GM18508 (cell line): ENCODE measurements at regions not wholly inside any gene's neighbourhood (a gene's known extent, or its start where the extent isn't known, plus 50 kb on each side); places are given as distances from the start of the nearest gene placed in this dataset.

Source experiments
- ATAC-seq: cut with Tn5 transposase; IDR thresholded peaks from one replicate; pipeline ENCODE4 v1.9.1; 2021; ENCODE audit warnings: moderate number of reproducible peaks; ENCODE audit not compliant: insufficient read depth, unreplicated experiment

GRCh38 chr12:124390442-124391097 lies 95.7 kb downstream of the RFLNA start:
- ATAC-seq, result no peak

GRCh38 chr12:124389725-124390441 lies 95.0 kb downstream of the RFLNA start:
- ATAC-seq, result no peak

GRCh38 chr12:124389138-124389724 lies 94.3 kb downstream of the RFLNA start:
- ATAC-seq, result no peak

GRCh38 chr12:124388679-124389137 lies 93.8 kb downstream of the RFLNA start:
- ATAC-seq, result no peak

GRCh38 chr12:124388038-124388671 lies 93.3 kb downstream of the RFLNA start:
- no peak for ATAC-seq

GRCh38 chr12:124387528-124387911 lies 92.6 kb downstream of the RFLNA start:
- no peak for ATAC-seq

GRCh38 chr12:124386661-124387527 lies 92.0 kb downstream of the RFLNA start:
- no peak for ATAC-seq

GRCh38 chr12:124386059-124386458 lies 91.2 kb downstream of the RFLNA start:
- no peak for ATAC-seq

GRCh38 chr12:124385219-124385969 lies 90.5 kb downstream of the RFLNA start:
- ATAC-seq, result no peak

- ATAC-seq, result no peak
Measured at GRCh38 chr12:124384299-124384894, 89.5 kb downstream of the RFLNA start.

- ATAC-seq, result no peak
Measured at GRCh38 chr12:124383028-124383427, 88.1 kb downstream of the RFLNA start.

GRCh38 chr12:124381456-124382296 lies 86.8 kb downstream of the RFLNA start:
- ATAC-seq, result no peak

- ATAC-seq, result no peak
Measured at GRCh38 chr12:124380796-124381455, 86.0 kb downstream of the RFLNA start.

- no peak for ATAC-seq
Measured at GRCh38 chr12:124379938-124380754, 85.3 kb downstream of the RFLNA start.

- no peak for ATAC-seq
Measured at GRCh38 chr12:124379379-124379937, 84.6 kb downstream of the RFLNA start.

GRCh38 chr12:124378926-124379325 lies 84.0 kb downstream of the RFLNA start:
- no peak for ATAC-seq
